GM20000 (cell line): ENCODE measurements at regions not wholly inside any gene's neighbourhood (a gene's known extent, or its start where the extent isn't known, plus 50 kb on each side); places are given as distances from the start of the nearest gene placed in this dataset.

Experiments
- DNase-seq: peaks from one replicate; pipeline ENCODE4 v3.0.0; 2012; ENCODE audit warnings: low spot score
- TF ChIP-seq, protein P1 (sequence below): IDR thresholded peaks from 2 replicates; pipeline ENCODE4 v1.5.1; 2012; ENCODE audit warnings: mild to moderate bottlenecking, control low read depth; ENCODE audit errors: extremely low read depth, missing control alignments

DNA sequence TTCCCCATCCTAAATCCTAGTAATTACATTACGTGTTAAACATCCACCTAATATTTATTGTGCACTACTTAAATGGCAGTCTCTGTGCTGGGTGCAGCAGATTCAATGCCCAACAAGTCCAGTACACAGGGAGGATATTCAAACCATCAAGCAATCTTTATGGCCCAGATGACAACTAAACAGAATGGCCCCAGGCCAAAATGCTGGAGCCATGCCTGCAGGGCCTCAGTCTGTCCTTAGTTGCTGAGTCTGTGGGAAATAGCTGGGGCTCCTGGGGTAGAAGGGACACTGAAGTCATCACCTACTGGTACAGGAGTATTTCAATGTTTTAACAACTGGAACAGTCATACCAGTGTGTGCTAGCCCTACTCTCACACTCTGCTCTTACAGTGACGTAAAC lies 153.5 kb downstream of the ZNF608 start:
- no peak for DNase-seq
- TF ChIP-seq, protein P1, sequence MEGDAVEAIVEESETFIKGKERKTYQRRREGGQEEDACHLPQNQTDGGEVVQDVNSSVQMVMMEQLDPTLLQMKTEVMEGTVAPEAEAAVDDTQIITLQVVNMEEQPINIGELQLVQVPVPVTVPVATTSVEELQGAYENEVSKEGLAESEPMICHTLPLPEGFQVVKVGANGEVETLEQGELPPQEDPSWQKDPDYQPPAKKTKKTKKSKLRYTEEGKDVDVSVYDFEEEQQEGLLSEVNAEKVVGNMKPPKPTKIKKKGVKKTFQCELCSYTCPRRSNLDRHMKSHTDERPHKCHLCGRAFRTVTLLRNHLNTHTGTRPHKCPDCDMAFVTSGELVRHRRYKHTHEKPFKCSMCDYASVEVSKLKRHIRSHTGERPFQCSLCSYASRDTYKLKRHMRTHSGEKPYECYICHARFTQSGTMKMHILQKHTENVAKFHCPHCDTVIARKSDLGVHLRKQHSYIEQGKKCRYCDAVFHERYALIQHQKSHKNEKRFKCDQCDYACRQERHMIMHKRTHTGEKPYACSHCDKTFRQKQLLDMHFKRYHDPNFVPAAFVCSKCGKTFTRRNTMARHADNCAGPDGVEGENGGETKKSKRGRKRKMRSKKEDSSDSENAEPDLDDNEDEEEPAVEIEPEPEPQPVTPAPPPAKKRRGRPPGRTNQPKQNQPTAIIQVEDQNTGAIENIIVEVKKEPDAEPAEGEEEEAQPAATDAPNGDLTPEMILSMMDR: no peak

DNA sequence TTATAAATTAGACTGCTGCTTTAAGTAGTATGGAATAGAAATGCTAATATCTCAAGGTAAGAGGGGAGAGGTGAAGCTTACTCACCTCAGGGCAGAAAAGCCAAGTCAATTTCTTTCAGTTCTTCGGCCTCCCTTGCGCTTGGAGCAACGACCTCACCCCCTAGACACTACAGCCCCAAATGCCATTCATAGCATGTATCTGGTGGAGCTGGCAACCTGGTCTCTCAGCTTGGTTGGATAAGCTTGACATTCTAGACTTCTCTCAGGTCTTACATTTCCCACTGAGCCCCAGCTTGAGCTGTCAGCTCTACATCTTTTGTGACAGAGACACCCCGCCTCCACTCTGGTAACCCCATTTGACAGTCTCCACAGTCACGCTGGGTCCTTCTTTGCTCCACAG lies 154.9 kb downstream of the ZNF608 start:
- no peak for DNase-seq
- TF ChIP-seq, protein P1: no peak

DNA sequence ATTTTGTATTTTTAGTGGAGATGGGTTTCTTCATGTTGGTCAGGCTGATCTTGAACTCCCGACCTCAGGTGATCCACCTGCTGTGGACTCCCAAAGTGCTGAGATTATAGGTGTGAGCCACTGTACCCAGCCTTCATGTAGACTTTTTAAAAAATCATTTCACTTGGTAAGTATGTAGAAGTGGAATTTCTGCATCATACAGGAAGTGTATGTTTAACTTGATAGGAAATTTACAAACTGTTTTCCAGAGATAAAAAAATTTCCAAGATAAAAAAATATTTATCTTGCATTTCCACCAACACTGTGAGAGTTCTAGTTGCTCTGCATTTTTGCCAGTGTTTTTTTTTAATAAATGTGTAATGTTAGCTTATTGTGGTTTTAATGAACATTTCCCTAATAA lies 155.8 kb downstream of the ZNF608 start:
- no peak for DNase-seq
- TF ChIP-seq, protein P1: no peak

- no peak for DNase-seq
- TF ChIP-seq, protein P1: no peak
Measured at GRCh38 chr5:124587280-124587679, 159.2 kb downstream of the ZNF608 start.

- TF ChIP-seq, protein P1: no peak
- DNase-seq: no peak
Measured at GRCh38 chr5:124584991-124585715, 161.3 kb downstream of the ZNF608 start.

- TF ChIP-seq, protein P1: no peak
- peak; percentile 78 for DNase-seq
Measured at GRCh38 chr5:124583469-124584350, 162.7 kb downstream of the ZNF608 start.

- TF ChIP-seq, protein P1: no peak
- no peak for DNase-seq
Measured at GRCh38 chr5:124582561-124582840, 163.9 kb downstream of the ZNF608 start.
